ENCODE measurements at regions not wholly inside any gene's neighbourhood (a gene's known extent, or its start where the extent isn't known, plus 50 kb on each side); places are given as distances from the start of the nearest gene placed in this dataset.

DNA sequence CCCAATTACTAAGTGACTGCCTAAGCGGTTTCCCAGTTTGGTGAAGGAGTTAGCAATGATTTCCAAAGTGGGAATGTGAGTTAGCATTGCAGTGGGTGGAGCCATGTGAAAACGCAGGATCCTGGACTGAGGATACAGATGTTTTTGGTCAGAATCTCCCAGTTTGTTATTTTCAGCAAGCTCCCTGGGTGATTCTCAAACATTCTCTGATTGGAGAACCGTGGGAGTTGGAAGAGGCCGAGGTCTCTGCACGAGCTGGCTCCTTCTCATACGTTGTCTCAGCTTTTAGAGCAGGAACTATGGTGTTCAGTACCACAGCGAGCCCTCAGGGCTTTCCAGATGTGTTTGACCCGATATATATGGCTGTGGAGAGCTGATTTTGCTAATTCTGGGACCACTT is 396.5 kb upstream of the NPVF start:
- H3K27ac ChIP-seq (ENCODE audit: low read depth, low read length): no peak overlapping the region
- no peaks in the 10 kb centered on the region for H3K9me3 ChIP-seq (ENCODE audit: control insufficient read depth in 1 of 2, insufficient read depth in 1 of 2, low read depth in 1 of 2, low read length in 2 of 2)
- no peaks in the 10 kb centered on the region for H4K20me1 ChIP-seq (ENCODE audit: insufficient read depth)
- DNase-seq (ENCODE audit: low read depth, low spot score) (no peak), ATAC-seq (no peak)
- ChIA-PET RAD21 (ENCODE audit: low non-redundant PET in 1 of 2, low total read pairs in 2 of 2, uncharacterized antibody in 2 of 2, unreplicated experiment in 2 of 2) (no interaction called here), POLR2A (no interaction called here), CTCF (no interaction called here)
- H3K9ac ChIP-seq (ENCODE audit: low read length): no peak overlapping the region
- H3K4me1 ChIP-seq (ENCODE audit: control insufficient read depth in 1 of 2, insufficient read depth in 2 of 2, low read length in 2 of 2): no peaks in the 10 kb centered on the region
- H3K4me2 ChIP-seq (ENCODE audit: low read length): no peak overlapping the region
- H3K36me3 ChIP-seq (ENCODE audit: control insufficient read depth in 1 of 2, insufficient read depth in 2 of 2, low read length in 2 of 2): no peaks in the 10 kb centered on the region
- no peak overlapping the region for H3K4me3 ChIP-seq (replicated peaks in 1 of 2; ENCODE audit: low read depth in 1 of 2, low read length in 2 of 2)
- no TSS peak for BruUV-seq (replicated peaks)
- H3K9me2 ChIP-seq (ENCODE audit: insufficient read depth): no peaks in the 10 kb centered on the region
- TF ChIP-seq EZH2phosphoT487 (IDR thresholded peaks at IDR 0.05; ENCODE audit: borderline replicate concordance) (no peak), SIN3A (IDR thresholded peaks at IDR 0.05; ENCODE audit: low read depth) (no peak), ZFX (IDR thresholded peaks at IDR 0.05) (no peak), EGR1 (IDR thresholded peaks at IDR 0.05; ENCODE audit: low read depth) (no peak)
- TF ChIP-seq, protein P1, sequence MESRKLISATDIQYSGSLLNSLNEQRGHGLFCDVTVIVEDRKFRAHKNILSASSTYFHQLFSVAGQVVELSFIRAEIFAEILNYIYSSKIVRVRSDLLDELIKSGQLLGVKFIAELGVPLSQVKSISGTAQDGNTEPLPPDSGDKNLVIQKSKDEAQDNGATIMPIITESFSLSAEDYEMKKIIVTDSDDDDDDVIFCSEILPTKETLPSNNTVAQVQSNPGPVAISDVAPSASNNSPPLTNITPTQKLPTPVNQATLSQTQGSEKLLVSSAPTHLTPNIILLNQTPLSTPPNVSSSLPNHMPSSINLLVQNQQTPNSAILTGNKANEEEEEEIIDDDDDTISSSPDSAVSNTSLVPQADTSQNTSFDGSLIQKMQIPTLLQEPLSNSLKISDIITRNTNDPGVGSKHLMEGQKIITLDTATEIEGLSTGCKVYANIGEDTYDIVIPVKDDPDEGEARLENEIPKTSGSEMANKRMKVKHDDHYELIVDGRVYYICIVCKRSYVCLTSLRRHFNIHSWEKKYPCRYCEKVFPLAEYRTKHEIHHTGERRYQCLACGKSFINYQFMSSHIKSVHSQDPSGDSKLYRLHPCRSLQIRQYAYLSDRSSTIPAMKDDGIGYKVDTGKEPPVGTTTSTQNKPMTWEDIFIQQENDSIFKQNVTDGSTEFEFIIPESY (IDR thresholded peaks at IDR 0.05; ENCODE audit: extremely low read depth, insufficient replicate concordance, low read length): no peak
- intact Hi-C loops (cut with micrococcal nuclease): no loop called here
- peaks cover 40% of the 10 kb centered on the region for H3K27me3 ChIP-seq (ENCODE audit: insufficient read depth, low read length)
- H3K79me2 ChIP-seq (ENCODE audit: insufficient read depth, low read length): no peaks in the 10 kb centered on the region
- H2AFZ ChIP-seq (ENCODE audit: low read depth, low read length, poor library complexity, severe bottlenecking): no peak overlapping the region

DNA sequence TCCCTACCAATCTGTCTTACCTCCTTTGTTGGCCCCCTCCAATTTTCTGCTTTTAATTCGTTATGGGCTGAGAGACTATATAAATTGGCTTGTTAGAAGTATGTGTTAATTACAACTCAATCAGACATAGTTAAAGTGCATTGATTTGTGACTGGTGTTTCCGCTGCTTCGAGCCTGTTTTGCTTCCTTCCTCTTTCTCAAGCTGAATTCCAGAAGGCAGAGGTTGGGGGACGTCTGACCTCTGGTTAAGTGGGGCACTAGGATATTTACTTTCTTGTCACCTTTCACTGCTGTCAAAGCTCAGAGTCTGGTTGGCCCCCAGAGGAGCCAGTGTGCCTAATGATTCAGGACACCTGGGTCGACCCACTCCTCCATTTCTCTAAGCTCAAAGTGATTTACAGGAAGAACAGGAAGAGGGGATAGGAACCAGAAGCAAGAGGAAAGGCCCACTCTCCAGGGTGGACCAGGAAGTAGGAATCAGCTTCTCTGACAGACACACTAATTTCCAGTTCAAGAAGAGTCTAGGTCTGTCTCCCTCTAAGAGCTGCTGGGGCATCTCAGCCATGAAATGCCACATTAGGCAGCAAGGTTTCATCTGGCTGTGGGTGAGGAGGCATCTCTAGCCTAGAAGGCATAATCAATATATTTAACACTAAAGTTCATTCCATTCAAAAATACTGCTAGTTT is 397.2 kb upstream of the NPVF start:
- ChIA-PET POLR2A (no interaction called here), RAD21 (ENCODE audit: low non-redundant PET in 1 of 2, low total read pairs in 2 of 2, uncharacterized antibody in 2 of 2, unreplicated experiment in 2 of 2) (no interaction called here), CTCF (no interaction called here)
- Histone ChIP-seq H4K20me1 (ENCODE audit: insufficient read depth) (no peaks in the 10 kb centered on the region), H3K4me3 (replicated peaks in 1 of 2; ENCODE audit: low read depth in 1 of 2, low read length in 2 of 2) (no peak overlapping the region), H3K9me2 (ENCODE audit: insufficient read depth) (no peaks in the 10 kb centered on the region), H3K27me3 (ENCODE audit: insufficient read depth, low read length) (peaks cover 46% of the 10 kb centered on the region), H3K27ac (ENCODE audit: low read depth, low read length) (no peak overlapping the region), H3K4me1 (ENCODE audit: control insufficient read depth in 1 of 2, insufficient read depth in 2 of 2, low read length in 2 of 2) (no peaks in the 10 kb centered on the region), H3K9ac (ENCODE audit: low read length) (no peak overlapping the region), H3K9me3 (ENCODE audit: control insufficient read depth in 1 of 2, insufficient read depth in 1 of 2, low read depth in 1 of 2, low read length in 2 of 2) (no peaks in the 10 kb centered on the region), H3K79me2 (ENCODE audit: insufficient read depth, low read length) (no peaks in the 10 kb centered on the region), H2AFZ (ENCODE audit: low read depth, low read length, poor library complexity, severe bottlenecking) (no peak overlapping the region), H3K36me3 (ENCODE audit: control insufficient read depth in 1 of 2, insufficient read depth in 2 of 2, low read length in 2 of 2) (no peaks in the 10 kb centered on the region), H3K4me2 (ENCODE audit: low read length) (no peak overlapping the region)
- DNase-seq (ENCODE audit: low read depth, low spot score) (no peak), ATAC-seq (no peak)
- intact Hi-C loops (cut with micrococcal nuclease): no loop called here
- no TSS peak for BruUV-seq (replicated peaks)
- TF ChIP-seq FOSL1 (IDR thresholded peaks at IDR 0.05; ENCODE audit: low read depth): no peak
- no peak for TF ChIP-seq EGR1 (IDR thresholded peaks at IDR 0.05; ENCODE audit: low read depth)
- no peak for TF ChIP-seq POLR2AphosphoS5 (IDR thresholded peaks at IDR 0.05; ENCODE audit: low read depth, low read length)
- no peak for TF ChIP-seq ZNF274 (IDR thresholded peaks at IDR 0.05; ENCODE audit: low read depth, low read length)
- TF ChIP-seq SRF (IDR thresholded peaks at IDR 0.05; ENCODE audit: low read depth): no peak
- TF ChIP-seq ELF1 (IDR thresholded peaks at IDR 0.05; ENCODE audit: borderline replicate concordance, low read depth): no peak
- TF ChIP-seq EZH2phosphoT487 (IDR thresholded peaks at IDR 0.05; ENCODE audit: borderline replicate concordance): no peak

All from HCT116 (cell line).